Activated CD8-positive, alpha-beta T cell treated with anti-CD3 and anti-CD28 coated beads for 36 hours (primary cell): ENCODE measurements at regions not wholly inside any gene's neighbourhood (a gene's known extent, or its start where the extent isn't known, plus 50 kb on each side); places are given as distances from the start of the nearest gene placed in this dataset.

ENCODE experiments used
- ATAC-seq: fragments of 200-7000 bp; cut with Tn5 transposase; one replicate; pipeline ENCODE4 v1.10.0; 2021; ENCODE audit warnings: mild to moderate bottlenecking, moderate library complexity
- CTCF ChIA-PET: fragments of 350-600 bp; sonication (Branson Sonifier 250); formaldehyde crosslinking; loops from one replicate; lab custom pipeline; 2021; ENCODE audit warnings: antibody characterized with exemption; lab: Charles Lee
- POLR2A ChIA-PET: fragments of 350-600 bp; sonication (Branson Sonifier 250); formaldehyde crosslinking; loops from one replicate; lab custom pipeline; 2021; ENCODE audit warnings: antibody characterized with exemption; lab: Charles Lee
- DNase-seq: peaks from one replicate; pipeline ENCODE4 v3.0.0-alpha.2; 2020
- H3K27ac Mint-ChIP-seq: one replicate; pipeline ENCODE4 v1.8.0; 2021; ENCODE audit warnings: mild to moderate bottlenecking, mixed read lengths
- H3K27me3 Mint-ChIP-seq: one replicate; pipeline ENCODE4 v1.8.0; 2021; ENCODE audit warnings: mixed read lengths
- H3K36me3 Mint-ChIP-seq: one replicate; pipeline ENCODE4 v1.8.0; 2021; ENCODE audit warnings: low read depth, mixed read lengths
- H3K4me1 Mint-ChIP-seq: one replicate; pipeline ENCODE4 v1.8.0; 2021; ENCODE audit warnings: low read depth, mixed read lengths
- H3K4me3 Mint-ChIP-seq: one replicate; pipeline ENCODE4 v1.8.0; 2021; ENCODE audit warnings: mild to moderate bottlenecking, moderate library complexity, mixed read lengths
- H3K9me3 Mint-ChIP-seq: one replicate; pipeline ENCODE4 v1.8.0; 2021; ENCODE audit warnings: mixed read lengths
- intact Hi-C: fragments of 100-400 bp; cut with micrococcal nuclease; formaldehyde crosslinking; loops from one replicate; pipeline ENCODE4 v1.10.0; 2022
- TF ChIP-seq, protein P1 (sequence below): fragments of 200-600 bp; IDR thresholded peaks from one replicate; pipeline ENCODE4 v1.8.0; 2022; ENCODE audit warnings: antibody characterized with exemption, mild to moderate bottlenecking

GRCh38 chr18:22307528-22307927 lies 110.2 kb downstream of the CTAGE1 start:
- no peak overlapping the region for H3K27ac Mint-ChIP-seq
- DNase-seq (no peak), ATAC-seq (no peak)
- intact Hi-C loops, result no loop called here
- no peaks in the 10 kb centered on the region for H3K36me3 Mint-ChIP-seq
- ChIA-PET POLR2A (no interaction called here), CTCF (no interaction called here)
- TF ChIP-seq, protein P1, sequence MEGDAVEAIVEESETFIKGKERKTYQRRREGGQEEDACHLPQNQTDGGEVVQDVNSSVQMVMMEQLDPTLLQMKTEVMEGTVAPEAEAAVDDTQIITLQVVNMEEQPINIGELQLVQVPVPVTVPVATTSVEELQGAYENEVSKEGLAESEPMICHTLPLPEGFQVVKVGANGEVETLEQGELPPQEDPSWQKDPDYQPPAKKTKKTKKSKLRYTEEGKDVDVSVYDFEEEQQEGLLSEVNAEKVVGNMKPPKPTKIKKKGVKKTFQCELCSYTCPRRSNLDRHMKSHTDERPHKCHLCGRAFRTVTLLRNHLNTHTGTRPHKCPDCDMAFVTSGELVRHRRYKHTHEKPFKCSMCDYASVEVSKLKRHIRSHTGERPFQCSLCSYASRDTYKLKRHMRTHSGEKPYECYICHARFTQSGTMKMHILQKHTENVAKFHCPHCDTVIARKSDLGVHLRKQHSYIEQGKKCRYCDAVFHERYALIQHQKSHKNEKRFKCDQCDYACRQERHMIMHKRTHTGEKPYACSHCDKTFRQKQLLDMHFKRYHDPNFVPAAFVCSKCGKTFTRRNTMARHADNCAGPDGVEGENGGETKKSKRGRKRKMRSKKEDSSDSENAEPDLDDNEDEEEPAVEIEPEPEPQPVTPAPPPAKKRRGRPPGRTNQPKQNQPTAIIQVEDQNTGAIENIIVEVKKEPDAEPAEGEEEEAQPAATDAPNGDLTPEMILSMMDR, result no peak
- peaks cover 2% of the 10 kb centered on the region for H3K27me3 Mint-ChIP-seq
- peaks cover 3% of the 10 kb centered on the region for H3K4me1 Mint-ChIP-seq
- no peaks in the 10 kb centered on the region for H3K9me3 Mint-ChIP-seq
- no peak overlapping the region for H3K4me3 Mint-ChIP-seq

DNA sequence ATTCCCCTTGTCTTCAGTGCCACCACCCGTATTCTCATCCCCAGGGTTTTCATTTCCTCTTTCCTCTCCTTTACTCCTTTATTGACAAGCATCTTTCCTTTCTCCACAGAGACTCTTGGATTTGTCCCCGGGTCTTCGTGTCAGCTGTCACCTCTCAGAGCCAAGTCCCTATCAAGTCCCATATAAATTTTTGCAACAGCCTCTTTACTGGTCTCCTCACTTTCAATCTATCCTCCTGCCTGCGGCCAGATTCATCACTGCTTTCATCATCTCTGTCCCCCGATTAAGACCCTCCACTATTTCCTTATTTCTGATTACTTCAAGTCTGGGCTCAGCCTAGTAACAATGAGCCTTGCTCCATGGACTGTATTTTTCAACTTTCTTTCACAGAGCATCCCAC lies 113.8 kb downstream of the CTAGE1 start:
- DNase-seq, result no peak
- Mint-ChIP-seq H3K36me3 (no peaks in the 10 kb centered on the region), H3K9me3 (no peaks in the 10 kb centered on the region), H3K4me1 (no peaks in the 10 kb centered on the region), H3K4me3 (no peak overlapping the region), H3K27me3 (peaks cover 2% of the 10 kb centered on the region), H3K27ac (no peak overlapping the region)
- POLR2A ChIA-PET, result no interaction called here
- intact Hi-C loops, result no loop called here
- no peak for ATAC-seq
- TF ChIP-seq, protein P1, result no peak
- CTCF ChIA-PET, result no interaction called here

- POLR2A ChIA-PET, result no interaction called here
- intact Hi-C loops, result no loop called here
- H3K4me3 Mint-ChIP-seq, result no peak overlapping the region
- ATAC-seq (no peak), DNase-seq (no peak)
- H3K9me3 Mint-ChIP-seq, result no peaks in the 10 kb centered on the region
- CTCF ChIA-PET, result no interaction called here
- TF ChIP-seq, protein P1, result no peak
- H3K27ac Mint-ChIP-seq, result no peak overlapping the region
- peaks cover 2% of the 10 kb centered on the region for H3K27me3 Mint-ChIP-seq
- H3K4me1 Mint-ChIP-seq, result no peaks in the 10 kb centered on the region
- no peaks in the 10 kb centered on the region for H3K36me3 Mint-ChIP-seq
Measured at GRCh38 chr18:22302144-22302543, 115.6 kb downstream of the CTAGE1 start.

GRCh38 chr18:22300665-22301636 lies 116.8 kb downstream of the CTAGE1 start:
- Mint-ChIP-seq H3K36me3 (no peaks in the 10 kb centered on the region), H3K27ac (no peak overlapping the region), H3K9me3 (no peaks in the 10 kb centered on the region), H3K27me3 (peaks cover 2% of the 10 kb centered on the region), H3K4me3 (no peak overlapping the region), H3K4me1 (no peaks in the 10 kb centered on the region)
- no peak for DNase-seq
- intact Hi-C loops, result no loop called here
- TF ChIP-seq, protein P1, result no peak
- CTCF ChIA-PET, result no interaction called here
- POLR2A ChIA-PET, result no interaction called here
- no peak for ATAC-seq

- TF ChIP-seq, protein P1, result no peak
- no peaks in the 10 kb centered on the region for H3K9me3 Mint-ChIP-seq
- no peak overlapping the region for H3K27ac Mint-ChIP-seq
- no peak for ATAC-seq
- H3K4me3 Mint-ChIP-seq, result no peak overlapping the region
- H3K4me1 Mint-ChIP-seq, result no peaks in the 10 kb centered on the region
- intact Hi-C loops, result no loop called here
- no peaks in the 10 kb centered on the region for H3K36me3 Mint-ChIP-seq
- DNase-seq, result no peak
- ChIA-PET CTCF (no interaction called here), POLR2A (no interaction called here)
- H3K27me3 Mint-ChIP-seq, result peaks cover 3% of the 10 kb centered on the region
Measured at GRCh38 chr18:22297008-22297407, 120.7 kb downstream of the CTAGE1 start.
